Upper lobe of left lung (tissue), 4 donors: ENCODE measurements at regions not wholly inside any gene's neighbourhood (a gene's known extent, or its start where the extent isn't known, plus 50 kb on each side); places are given as distances from the start of the nearest gene placed in this dataset.

Experiments
- CTCF ChIP-seq, 6 experiments: fragments of 450-650 bp in 4 of 6; fragments of 200-600 bp in 2 of 6; sonication (generic) in 2 of 6; IDR thresholded peaks; one replicate each; pipeline ENCODE4 v1.5.1; 2016 to 2019; ENCODE audit warnings: antibody characterized with exemption in 6 of 6
- POLR2A ChIP-seq, 4 donors: fragments of 450-650 bp; IDR thresholded peaks; one replicate each; pipeline ENCODE4 v1.5.1; 2016 to 2017; ENCODE audit warnings: antibody characterized with exemption in 4 of 4, mild to moderate bottlenecking in 2 of 4

- TF ChIP-seq CTCF (IDR thresholded peaks at IDR 0.05) (no peak), POLR2A (IDR thresholded peaks at IDR 0.05) (no peak)
These were observed 415.5 kb downstream of the NR2F1-AS1 start for GRCh38 chr5:93165559-93165958.
